Heart left ventricle (tissue), 16 donors: ENCODE measurements at regions not wholly inside any gene's neighbourhood (a gene's known extent, or its start where the extent isn't known, plus 50 kb on each side); places are given as distances from the start of the nearest gene placed in this dataset.

Experiments used
- ATAC-seq, 4 donors: fragments of 200-7000 bp; cut with Tn5 transposase; one replicate each; pipeline ENCODE4 v1.9.1; 2020 to 2022; ENCODE audit warnings: moderate library complexity in 4 of 4, mild to moderate bottlenecking in 3 of 4, moderate number of reproducible peaks in 1 of 4
- DNase-seq, 5 donors: peaks; one replicate each; pipeline ENCODE4 v3.0.0-alpha.2; 2020
- H3K27ac ChIP-seq, 12 donors: fragments of 200-600 bp; sonication (generic) in 4 of 12; one replicate each; pipeline versions ENCODE4 v1.5.0 to v1.8.0; 2016 to 2022; ENCODE audit warnings: mild to moderate bottlenecking in 2 of 12
- H3K27me3 ChIP-seq, 9 donors: fragments of 200-600 bp; sonication (generic) in 2 of 9; one replicate each; pipeline versions ENCODE4 v1.5.1 to v1.8.0; 2016 to 2022; ENCODE audit warnings: mild to moderate bottlenecking in 3 of 9
- H3K36me3 ChIP-seq, 9 donors: fragments of 200-600 bp; sonication (generic) in 2 of 9; one replicate each; pipeline versions ENCODE4 v1.5.0 to v1.8.0; 2018 to 2022; ENCODE audit warnings: mild to moderate bottlenecking in 2 of 9
- H3K4me1 ChIP-seq, 12 donors: fragments of 200-600 bp; sonication (generic) in 4 of 12; one replicate each; pipeline versions ENCODE4 v1.5.0 to v1.8.0; 2016 to 2022; ENCODE audit warnings: mild to moderate bottlenecking in 3 of 12
- H3K4me3 ChIP-seq, 12 donors: fragments of 200-600 bp; sonication (generic) in 4 of 12; one replicate each; pipeline versions ENCODE4 v1.5.0 to v1.8.0; 2017 to 2022; ENCODE audit warnings: mild to moderate bottlenecking in 9 of 12, moderate library complexity in 4 of 12
- H3K9me3 ChIP-seq, 12 donors: fragments of 200-600 bp; sonication (generic) in 4 of 12; one replicate each; pipeline versions ENCODE4 v1.5.0 to v1.8.0; 2016 to 2022; ENCODE audit warnings: mild to moderate bottlenecking in 1 of 12
- POLR2A ChIP-seq, 2 donors: fragments of 450-650 bp; IDR thresholded peaks; one replicate each; pipeline ENCODE4 v1.6.1; 2017; ENCODE audit warnings: antibody characterized with exemption in 2 of 2, mild to moderate bottlenecking in 2 of 2, moderate library complexity in 2 of 2
- WGBS, 4 donors: extraction: QIAGEN DNeasy Blood & Tissue Kit in 2 of 4; methylation state at CpG; one replicate each; pipeline versions ENCODE4 v1.1.5 to v1.1.7; 2013 to 2018; 5-methylcytosine and 5-hydroxymethylcytosine counted together
- intact Hi-C, 10 donors: fragments of 100-400 bp; cut with DNase I; formaldehyde crosslinking; loops; one replicate each; pipeline versions ENCODE4 v1.11.1 to v1.14.2; 2022
- TF ChIP-seq, protein P1 (sequence below), 12 donors: fragments of 200-600 bp; sonication (generic) in 4 of 12; IDR thresholded peaks; one replicate each; pipeline versions ENCODE4 v1.5.0 to v1.8.0; 2018 to 2022; ENCODE audit warnings: antibody characterized with exemption in 12 of 12, mild to moderate bottlenecking in 5 of 12
- donor health status: ischemic (EF 13 %, LVEDD 7.1; RV severe dilation, severe dysfunction).
- donor health status: healthy with polysubstance abuse.
- donor health status: DM: no; HTN: yes; CAD: no.
- donor health status: DM: no; HTN: no; CAD: no.
- donor health status: ischemic (EF 25% LVEDD 6.9; RV normal size, moderate dysfunction).
- donor health status: ischemic (EF 25% LVEDD 5.7; RV mildly dilated, moderate dysfunction).
- donor health status: healthy.
- donor health status: DM: yes; HTN: yes; CAD: no.
- donor health status: ischemic (EF 35%, LVEDD 5.7; RV mildly dilated, moderate dysfunction).
- donor health status: nonischemic (EF 11% LVEDD 7.7; RV severe dilation, severe dysfunction).
- donor health status: DM: yes; HTN: yes; CAD: no.
- donor health status: PGD.
- donor health status: ischemic (EF 29% LVEDD 5.4; RV normal size, mild dysfunction).
- donor health status: nonischemic (EF 23%, LVEDD 6.1; RV moderate dilation, normal function).

GRCh38 chr1:239616673-239617072 lies 230.3 kb downstream of the CHRM3 start:
- intact Hi-C loops = no loop called here

DNA sequence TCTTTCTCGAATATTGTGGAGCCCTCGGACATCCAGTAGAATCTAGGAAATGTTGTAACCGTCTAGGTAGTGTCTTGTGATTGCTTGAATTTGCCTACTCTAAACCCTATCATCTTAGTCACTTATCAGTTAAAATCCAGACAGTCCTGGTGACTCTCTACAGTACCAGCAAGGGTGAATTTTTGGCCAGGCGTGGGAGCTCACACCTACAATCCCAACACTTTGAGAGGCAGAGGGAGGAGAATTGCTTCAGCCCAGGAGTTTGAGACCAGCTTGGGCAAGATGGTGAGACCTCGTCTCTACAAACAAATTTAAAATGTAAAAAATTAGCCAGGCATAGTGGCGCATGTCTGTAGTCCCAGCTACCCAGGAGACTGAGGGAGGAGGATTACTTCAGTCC lies 230.9 kb downstream of the CHRM3 start:
- Histone ChIP-seq H3K4me1 (no peaks in the 10 kb centered on the region), H3K27me3 (no peaks in the 10 kb centered on the region), H3K9me3 (peaks cover 0 to 13% (median 0%) of the 10 kb centered on the region in 12 donors), H3K36me3 (no peaks in the 10 kb centered on the region), H3K27ac (no peak overlapping the region), H3K4me3 (no peak overlapping the region)
- WGBS, 4 donors = 86 to 90% (median 89%) methylated on average over 6 of the region's 6 CpGs
- intact Hi-C loops = no loop called here
- DNase-seq = no peak
- no peak for ATAC-seq
- TF ChIP-seq, protein P1, sequence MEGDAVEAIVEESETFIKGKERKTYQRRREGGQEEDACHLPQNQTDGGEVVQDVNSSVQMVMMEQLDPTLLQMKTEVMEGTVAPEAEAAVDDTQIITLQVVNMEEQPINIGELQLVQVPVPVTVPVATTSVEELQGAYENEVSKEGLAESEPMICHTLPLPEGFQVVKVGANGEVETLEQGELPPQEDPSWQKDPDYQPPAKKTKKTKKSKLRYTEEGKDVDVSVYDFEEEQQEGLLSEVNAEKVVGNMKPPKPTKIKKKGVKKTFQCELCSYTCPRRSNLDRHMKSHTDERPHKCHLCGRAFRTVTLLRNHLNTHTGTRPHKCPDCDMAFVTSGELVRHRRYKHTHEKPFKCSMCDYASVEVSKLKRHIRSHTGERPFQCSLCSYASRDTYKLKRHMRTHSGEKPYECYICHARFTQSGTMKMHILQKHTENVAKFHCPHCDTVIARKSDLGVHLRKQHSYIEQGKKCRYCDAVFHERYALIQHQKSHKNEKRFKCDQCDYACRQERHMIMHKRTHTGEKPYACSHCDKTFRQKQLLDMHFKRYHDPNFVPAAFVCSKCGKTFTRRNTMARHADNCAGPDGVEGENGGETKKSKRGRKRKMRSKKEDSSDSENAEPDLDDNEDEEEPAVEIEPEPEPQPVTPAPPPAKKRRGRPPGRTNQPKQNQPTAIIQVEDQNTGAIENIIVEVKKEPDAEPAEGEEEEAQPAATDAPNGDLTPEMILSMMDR (IDR thresholded peaks at IDR 0.05) = no peak
- TF ChIP-seq POLR2A (IDR thresholded peaks at IDR 0.05) = no peak

More at GRCh38 chr1:239616673-239617072, 230.3 kb downstream of the CHRM3 start:
- H3K4me3 ChIP-seq = no peak overlapping the region
- no peak for ATAC-seq
- H3K27ac ChIP-seq = no peak overlapping the region
- no peak for DNase-seq
- no peaks in the 10 kb centered on the region for H3K27me3 ChIP-seq
- no peaks in the 10 kb centered on the region for H3K36me3 ChIP-seq
- WGBS, 4 donors = 50 to 60% (median 53%) methylated on average over 1 of the region's 1 CpG
- no peak for TF ChIP-seq POLR2A (IDR thresholded peaks at IDR 0.05)
- TF ChIP-seq, protein P1 (IDR thresholded peaks at IDR 0.05) = no peak
- no peaks in the 10 kb centered on the region for H3K4me1 ChIP-seq
- H3K9me3 ChIP-seq = peaks cover 0 to 8% (median 0%) of the 10 kb centered on the region in 12 donors

GRCh38 chr1:239617731-239618130 lies 231.4 kb downstream of the CHRM3 start:
- no peak for ATAC-seq
- DNase-seq = no peak
- H3K4me3 ChIP-seq = no peak overlapping the region
- H3K9me3 ChIP-seq = peaks cover 0 to 18% (median 0%) of the 10 kb centered on the region in 12 donors
- intact Hi-C loops = no loop called here
- TF ChIP-seq, protein P1 (IDR thresholded peaks at IDR 0.05) = no peak
- TF ChIP-seq POLR2A (IDR thresholded peaks at IDR 0.05) = no peak
- H3K27me3 ChIP-seq = no peaks in the 10 kb centered on the region
- 66 to 75% (median 74%) methylated on average over 5 of the region's 5 CpGs for WGBS, 4 donors
- no peak overlapping the region for H3K27ac ChIP-seq
- H3K36me3 ChIP-seq = no peaks in the 10 kb centered on the region
- H3K4me1 ChIP-seq = no peaks in the 10 kb centered on the region

- no peak for ATAC-seq
- DNase-seq = no peak
- intact Hi-C loops = no loop called here
- Histone ChIP-seq H3K4me1 (no peaks in the 10 kb centered on the region), H3K27ac (no peak overlapping the region), H3K9me3 (peaks cover 0 to 19% (median 0%) of the 10 kb centered on the region in 12 donors), H3K27me3 (no peaks in the 10 kb centered on the region), H3K36me3 (no peaks in the 10 kb centered on the region), H3K4me3 (no peak overlapping the region)
- TF ChIP-seq POLR2A (IDR thresholded peaks at IDR 0.05) = no peak
- TF ChIP-seq, protein P1 (IDR thresholded peaks at IDR 0.05) = no peak
- WGBS, 4 donors = 92 to 98% (median 95%) methylated on average over 3 of the region's 3 CpGs
These were observed 232.8 kb downstream of the CHRM3 start for GRCh38 chr1:239619190-239619589.
